Activated CD4-positive, alpha-beta T cell treated with anti-CD3 and anti-CD28 coated beads, Interleukin-2, amount 50 U/mL, for 16 hours (primary cell): ENCODE measurements at regions not wholly inside any gene's neighbourhood (a gene's known extent, or its start where the extent isn't known, plus 50 kb on each side); places are given as distances from the start of the nearest gene placed in this dataset.
"Not testable (repeated sequence)": the region's sequence is repeated elsewhere in the genome, so short reads cannot be mapped to it uniquely, and the experiment has no call there.

Source experiments
- DNase-seq: peaks from one replicate; pipeline ENCODE4 v3.0.0-alpha.2; 2020

DNA sequence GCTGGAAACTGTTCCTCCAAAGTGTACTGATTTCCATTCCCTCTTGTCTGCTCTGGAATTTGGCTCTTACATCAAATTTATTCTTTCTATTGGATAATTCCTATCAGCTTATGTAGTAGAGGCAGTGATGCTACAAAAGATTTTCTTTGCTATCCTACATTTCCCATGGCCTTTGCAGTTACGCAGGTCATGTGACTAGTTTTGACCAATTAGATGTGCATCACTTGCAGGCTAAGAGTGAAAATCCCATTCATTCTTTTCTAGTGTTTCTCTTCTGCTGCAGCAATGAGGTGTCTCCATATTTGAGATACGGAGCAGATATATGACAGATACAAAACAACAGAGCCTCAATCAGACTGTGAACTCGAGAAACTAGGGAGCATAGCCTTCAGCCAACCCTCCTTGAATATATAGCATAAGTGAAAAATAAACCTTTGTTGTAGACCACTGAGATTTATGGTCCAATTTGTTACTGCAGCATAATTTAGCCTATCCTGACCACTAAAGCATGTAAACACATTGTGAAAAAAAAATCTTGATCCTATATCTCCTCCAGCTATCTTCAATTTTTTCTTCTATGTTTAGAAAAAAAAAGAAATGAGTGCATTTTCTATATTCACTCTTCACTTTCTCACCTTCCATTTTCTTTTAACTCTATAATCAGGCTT lies 102.0 kb downstream of the HNMT start:
- no peak for DNase-seq

GRCh38 chr2:138066841-138067240 lies 102.6 kb downstream of the HNMT start:
- no peak for DNase-seq

DNA sequence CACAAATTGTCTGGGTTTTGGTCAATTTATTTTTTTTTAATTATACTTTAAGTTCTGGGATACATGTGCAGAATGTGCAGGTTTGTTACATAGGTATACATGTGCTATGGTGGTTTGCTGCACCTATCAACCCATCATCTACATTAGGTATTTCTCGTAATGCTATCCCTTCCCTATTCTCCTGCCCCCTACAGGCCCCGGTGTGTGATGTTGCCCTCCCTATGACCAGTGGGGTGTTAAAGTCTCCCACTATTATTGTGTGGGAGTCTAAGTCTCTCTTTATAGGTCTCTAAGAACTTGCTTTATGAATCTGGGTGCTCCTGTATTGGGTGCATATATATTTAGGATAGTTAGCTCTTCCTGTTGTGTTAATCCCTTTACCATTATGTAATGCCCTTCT lies 104.4 kb downstream of the HNMT start:
- DNase-seq: not testable (repeated sequence)

DNA sequence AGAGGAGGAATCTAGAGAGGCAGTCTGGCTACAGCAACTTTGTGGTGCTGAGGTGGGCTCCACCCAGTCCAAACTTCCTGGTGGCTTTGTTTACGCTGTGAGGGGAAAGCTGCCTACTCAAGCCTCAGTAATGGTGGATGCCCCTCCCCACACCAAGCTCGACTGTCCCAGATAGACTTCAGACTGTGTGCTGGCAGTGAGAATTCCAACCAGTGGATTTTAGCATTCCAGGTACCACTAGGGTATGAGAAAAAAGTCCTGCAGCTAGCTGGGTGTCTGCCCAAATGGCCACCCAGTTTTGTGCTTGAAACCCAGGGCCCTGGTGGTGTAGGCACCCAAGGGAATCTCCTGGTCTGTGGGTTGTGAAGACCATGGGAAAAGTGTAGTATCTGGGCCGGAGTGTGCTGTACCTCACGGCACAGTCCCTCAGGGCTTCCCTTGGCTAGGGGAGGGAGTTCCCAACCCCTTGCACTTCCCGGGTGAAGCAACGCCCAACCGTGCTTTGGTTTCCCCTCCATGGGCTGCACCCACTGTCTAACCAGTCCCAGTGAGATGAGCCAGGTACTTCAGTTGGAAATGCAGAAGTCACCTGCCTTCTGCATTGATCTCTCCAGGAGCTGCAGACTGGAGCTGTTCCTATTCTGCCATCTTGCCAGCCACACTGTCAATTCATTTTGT lies 106.9 kb downstream of the HNMT start:
- DNase-seq: not testable (repeated sequence)

- no peak for DNase-seq
These were observed 107.7 kb downstream of the HNMT start for GRCh38 chr2:138071720-138072719.

DNA sequence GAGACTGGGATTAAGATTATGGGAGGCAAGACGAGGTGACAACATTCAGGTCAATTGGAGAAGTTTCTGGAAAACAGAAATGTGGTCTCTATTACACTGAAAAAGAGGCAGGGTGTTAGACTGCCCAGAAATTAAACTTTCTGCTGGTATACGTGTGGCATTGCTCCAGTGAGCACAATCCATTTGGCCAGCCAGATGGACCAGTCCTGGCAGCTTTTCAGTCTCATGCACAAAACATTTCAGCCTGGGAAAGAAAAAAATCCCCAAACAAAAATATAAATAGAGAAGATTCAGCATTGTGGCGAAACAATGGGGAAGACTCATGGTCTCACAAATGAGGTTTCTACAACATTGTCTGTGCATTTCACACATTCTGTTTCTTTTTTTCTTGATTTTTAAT lies 113.9 kb downstream of the HNMT start:
- no peak for DNase-seq

GRCh38 chr2:138079976-138080375 lies 115.7 kb downstream of the HNMT start:
- DNase-seq: no peak

DNA sequence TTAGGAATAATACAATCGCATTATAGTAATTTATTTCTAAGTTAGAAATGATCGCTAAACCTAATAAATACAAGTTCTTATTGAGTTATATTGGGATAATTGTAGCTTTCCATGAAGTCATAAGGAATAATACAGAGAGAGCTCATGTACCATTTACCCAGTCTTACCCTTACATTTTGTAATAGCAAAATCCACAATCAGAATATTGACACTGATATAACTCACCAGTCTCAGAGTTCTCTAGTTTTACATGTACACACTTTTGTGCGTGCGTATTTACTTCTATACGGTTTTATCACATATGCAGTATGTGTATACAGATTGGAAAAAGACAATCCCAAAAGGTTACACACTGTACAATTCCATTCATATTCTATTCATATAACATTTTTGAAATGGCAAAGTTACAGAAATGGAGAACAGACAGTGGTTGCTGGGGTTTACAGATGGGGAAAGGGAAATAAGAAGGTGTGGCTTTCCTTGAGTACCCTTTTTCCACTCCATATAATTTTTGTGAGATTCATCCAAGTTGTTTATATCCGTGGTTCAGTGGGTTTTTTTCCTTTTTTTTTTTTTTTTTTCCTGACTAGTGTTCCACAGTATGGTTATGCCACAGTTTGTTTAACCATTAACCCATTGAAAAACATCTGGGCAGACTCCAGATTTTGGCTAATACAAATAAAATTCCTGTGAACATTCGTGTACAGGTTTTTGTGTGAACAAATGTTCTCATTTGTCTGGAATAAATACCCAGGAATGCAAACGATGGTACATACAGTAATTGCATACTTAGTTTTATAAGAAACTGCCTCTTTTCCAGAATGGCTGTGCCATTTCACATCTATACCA lies 117.2 kb downstream of the HNMT start:
- DNase-seq: no peak

GRCh38 chr2:138084206-138084605 lies 119.9 kb downstream of the HNMT start:
- no peak for DNase-seq

DNA sequence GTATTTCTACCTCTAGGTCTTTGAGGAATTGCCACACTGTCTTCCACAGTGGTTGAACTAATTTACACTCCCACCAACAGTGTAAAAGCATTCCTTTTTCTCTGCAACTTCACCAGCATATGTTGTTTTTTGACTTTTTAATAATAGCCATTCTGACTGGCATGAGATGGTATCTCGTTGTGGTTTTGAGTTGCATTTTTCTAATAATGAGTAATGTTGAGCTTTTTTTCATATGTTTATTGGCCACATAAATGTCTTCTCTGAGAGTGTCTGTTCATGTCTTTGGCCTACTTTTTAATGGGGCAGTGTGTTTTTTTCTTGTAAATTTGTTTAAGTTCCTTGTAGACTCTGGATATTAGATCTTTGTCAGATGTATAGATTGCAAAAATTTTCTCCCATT lies 121.2 kb downstream of the HNMT start:
- not testable (repeated sequence) for DNase-seq

GRCh38 chr2:138086576-138086975 lies 122.3 kb downstream of the HNMT start:
- DNase-seq: no peak

DNA sequence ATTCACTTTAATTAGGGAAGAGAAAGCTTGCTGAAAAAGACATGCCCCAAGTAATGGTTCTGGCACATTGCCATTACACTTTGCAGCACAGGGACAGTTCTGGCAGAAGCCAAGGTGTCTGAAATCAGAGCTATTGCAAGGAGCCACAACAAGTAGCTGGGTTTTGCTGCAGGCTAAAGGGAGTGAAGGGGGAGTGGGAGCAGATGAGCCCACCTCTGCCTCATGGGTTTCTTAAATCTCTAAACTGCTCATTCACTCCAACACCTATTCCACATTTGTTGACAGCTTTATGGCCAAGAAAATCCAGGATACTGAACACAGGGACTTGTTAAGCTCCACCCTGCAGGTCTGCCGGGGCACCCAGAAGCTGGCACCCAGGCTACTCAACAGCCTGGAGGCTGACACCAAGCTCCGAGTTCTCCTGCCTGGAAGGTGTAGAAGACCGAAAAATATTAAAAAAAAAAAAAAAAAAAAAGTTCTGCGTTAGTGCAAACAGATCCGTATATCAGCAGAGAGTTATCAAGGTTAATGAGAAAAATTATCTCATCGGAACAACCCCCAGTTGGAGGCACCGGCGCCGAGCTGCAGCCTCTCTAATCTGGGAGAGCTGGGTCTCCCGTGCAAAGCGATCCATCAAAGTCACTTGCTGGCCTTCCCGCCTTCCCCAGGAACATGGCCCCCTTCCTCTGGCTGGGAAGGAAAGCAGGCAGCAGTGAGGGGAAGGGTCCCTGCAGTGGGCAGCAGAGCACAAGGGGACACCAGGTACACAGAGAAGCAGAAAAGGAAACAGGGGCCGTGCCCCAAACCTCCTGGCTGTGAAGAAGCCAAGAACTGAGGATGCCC lies 123.7 kb downstream of the HNMT start:
- no peak for DNase-seq

- peak; percentile 2 for DNase-seq
These were observed 126.1 kb downstream of the HNMT start for GRCh38 chr2:138090330-138090729.

GRCh38 chr2:138093455-138093854 lies 129.2 kb downstream of the HNMT start:
- no peak for DNase-seq

GRCh38 chr2:138094031-138094430 lies 129.8 kb downstream of the HNMT start:
- DNase-seq: no peak

GRCh38 chr2:138095336-138095735 lies 131.1 kb downstream of the HNMT start:
- DNase-seq: no peak

GRCh38 chr2:138099288-138099687 lies 135.0 kb downstream of the HNMT start:
- DNase-seq: not testable (repeated sequence)

DNA sequence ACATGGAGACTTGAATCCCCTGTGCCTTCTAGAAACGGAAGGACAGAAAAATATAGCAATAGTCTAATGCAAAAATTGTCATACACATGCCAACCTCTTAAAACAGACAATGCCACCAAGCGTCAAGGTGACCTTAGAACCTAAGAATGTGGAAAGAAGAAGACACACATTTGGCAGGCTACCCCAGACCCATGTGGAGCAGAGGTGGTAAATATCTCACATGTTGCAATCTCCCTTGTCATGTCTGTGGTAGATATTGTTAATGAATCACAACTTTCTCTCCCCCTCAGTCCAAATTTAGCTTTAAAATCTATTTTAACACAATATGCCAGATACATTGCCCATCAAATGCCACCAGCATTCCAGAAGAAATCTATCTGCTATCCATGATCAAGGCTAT lies 137.4 kb downstream of the HNMT start:
- DNase-seq: no peak

GRCh38 chr2:138102664-138103063 lies 138.4 kb downstream of the HNMT start:
- DNase-seq: no peak

DNA sequence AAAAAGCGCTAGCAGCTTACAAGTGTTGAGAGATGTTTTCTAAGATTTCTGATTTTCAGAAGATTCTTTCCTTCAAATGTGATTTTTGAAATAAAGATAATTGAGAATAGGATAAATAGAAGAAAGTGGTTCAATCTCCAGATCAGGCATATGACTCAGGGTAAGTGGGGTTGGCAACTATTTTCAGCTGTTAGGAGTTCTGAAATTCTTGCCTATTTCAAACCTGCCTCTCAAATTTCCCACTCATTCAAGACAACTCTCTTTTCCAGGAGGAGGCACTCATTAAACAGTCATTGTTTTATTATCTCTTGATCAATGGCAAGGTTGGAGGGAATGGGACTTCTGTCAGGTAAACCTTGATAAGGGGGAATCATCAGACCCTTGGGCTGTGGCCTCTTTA lies 138.9 kb downstream of the HNMT start:
- DNase-seq: no peak

DNA sequence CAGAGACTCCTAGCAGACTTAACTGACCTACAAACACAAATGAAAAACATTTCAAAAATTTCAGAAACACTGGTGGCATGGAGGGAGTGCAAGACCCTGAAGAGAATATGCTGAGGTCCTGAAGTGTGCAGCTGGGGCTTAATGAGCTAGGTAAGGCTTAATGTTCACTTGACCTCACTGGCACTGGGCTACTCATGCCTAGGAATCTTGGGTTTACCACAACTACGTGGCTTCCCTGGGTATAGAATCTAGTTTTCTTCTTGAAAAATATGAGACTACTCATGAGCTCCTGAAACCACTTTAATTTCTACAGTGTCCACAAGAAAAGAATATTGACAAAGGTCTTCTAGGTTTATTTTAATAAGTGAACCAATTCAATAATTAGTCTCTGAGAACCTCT lies 139.8 kb downstream of the HNMT start:
- DNase-seq: no peak

DNA sequence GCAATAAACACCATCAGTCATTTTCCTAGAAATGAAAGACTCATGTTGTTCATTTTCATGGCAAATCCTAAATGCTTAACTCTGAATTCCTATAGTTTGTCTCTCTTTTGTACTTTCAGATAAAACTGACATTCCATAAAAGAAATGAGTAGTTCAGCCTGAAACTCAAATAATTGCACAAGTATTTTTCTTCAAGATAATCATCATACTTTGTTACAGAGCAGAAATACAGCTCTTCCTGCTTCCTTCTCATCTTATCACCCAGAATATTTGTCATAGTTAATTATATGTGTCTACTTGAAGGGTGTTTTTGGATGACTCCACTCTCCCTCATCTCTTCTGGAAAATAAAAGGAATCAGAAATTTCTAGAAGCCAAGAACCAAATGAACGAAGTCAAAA lies 141.1 kb downstream of the HNMT start:
- no peak for DNase-seq
